GM04503 (cell line): ENCODE measurements at regions not wholly inside any gene's neighbourhood (a gene's known extent, or its start where the extent isn't known, plus 50 kb on each side); places are given as distances from the start of the nearest gene placed in this dataset.

Experiments
- DNase-seq: peaks from one replicate; pipeline ENCODE4 v3.0.0-alpha.2; 2012; ENCODE audit warnings: low read depth

- peak; percentile 4 for DNase-seq
These were observed 207.4 kb upstream of the JADE1 start for GRCh38 chr4:128601991-128602695.

GRCh38 chr4:128600996-128601871 is 208.3 kb upstream of the JADE1 start:
- peak; percentile 16 for DNase-seq

GRCh38 chr4:128600410-128600809 is 209.1 kb upstream of the JADE1 start:
- DNase-seq: no peak

- DNase-seq: no peak
These were observed 212.0 kb upstream of the JADE1 start for GRCh38 chr4:128597500-128597899.

- DNase-seq: no peak
These were observed 212.6 kb upstream of the JADE1 start for GRCh38 chr4:128596853-128597252.

GRCh38 chr4:128596115-128596514 is 213.4 kb upstream of the JADE1 start:
- no peak for DNase-seq

GRCh38 chr4:128591482-128591881 is 218.0 kb upstream of the JADE1 start:
- DNase-seq: no peak

GRCh38 chr4:128590773-128591172 is 218.7 kb upstream of the JADE1 start:
- DNase-seq: no peak

GRCh38 chr4:128590034-128590740 is 219.3 kb upstream of the JADE1 start:
- DNase-seq: no peak

- DNase-seq: no peak
These were observed 220.0 kb upstream of the JADE1 start for GRCh38 chr4:128589384-128589965.

- DNase-seq: no peak
These were observed 222.1 kb upstream of the JADE1 start for GRCh38 chr4:128587382-128587781.

- DNase-seq: no peak
These were observed 225.5 kb upstream of the JADE1 start for GRCh38 chr4:128583753-128584712.

- no peak for DNase-seq
These were observed 227.1 kb upstream of the JADE1 start for GRCh38 chr4:128582427-128582870.

- DNase-seq: no peak
These were observed 230.2 kb upstream of the JADE1 start for GRCh38 chr4:128579154-128579853.

GRCh38 chr4:128574706-128575105 is 234.8 kb upstream of the JADE1 start:
- DNase-seq: no peak

- peak; percentile 76 for DNase-seq
These were observed 235.6 kb upstream of the JADE1 start for GRCh38 chr4:128573781-128574508.

- DNase-seq: no peak
These were observed 236.7 kb upstream of the JADE1 start for GRCh38 chr4:128572778-128573241.

- DNase-seq: peak; percentile 78
These were observed 237.8 kb upstream of the JADE1 start for GRCh38 chr4:128571747-128572146.

- DNase-seq: no peak
These were observed 239.0 kb upstream of the JADE1 start for GRCh38 chr4:128570387-128570975.
